Naive B cell (primary cell): ENCODE measurements at regions not wholly inside any gene's neighbourhood (a gene's known extent, or its start where the extent isn't known, plus 50 kb on each side); places are given as distances from the start of the nearest gene placed in this dataset.

Source experiments
- ATAC-seq, 2 donors: fragments of 150-1000 bp; cut with Tn5 transposase; 2 replicates each; pipeline ENCODE4 v1.10.0; 2021; ENCODE audit warnings: low read depth in 2 of 2, mild to moderate bottlenecking in 2 of 2, moderate library complexity in 2 of 2
- DNase-seq: peaks from one replicate; pipeline ENCODE4 v3.0.0; 2022
- H3K27ac Mint-ChIP-seq, 6 donors: one replicate each; pipeline ENCODE4 v1.8.0; 2020 to 2022; ENCODE audit warnings: mild to moderate bottlenecking in 6 of 6, mixed read lengths in 6 of 6, moderate library complexity in 5 of 6, inconsistent platforms in 2 of 6
- H3K27me3 Mint-ChIP-seq, 3 donors: one replicate each; pipeline ENCODE4 v1.8.0; 2021 to 2022; ENCODE audit warnings: mixed read lengths in 3 of 3, mild to moderate bottlenecking in 1 of 3
- H3K36me3 Mint-ChIP-seq, 2 donors: one replicate each; pipeline ENCODE4 v1.8.0; 2020 to 2022; ENCODE audit warnings: mixed read lengths in 2 of 2, inconsistent platforms in 1 of 2, mild to moderate bottlenecking in 1 of 2
- H3K4me1 Mint-ChIP-seq, 3 donors: one replicate each; pipeline ENCODE4 v1.8.0; 2020 to 2022; ENCODE audit warnings: mixed read lengths in 3 of 3, inconsistent platforms in 1 of 3, mild to moderate bottlenecking in 1 of 3, moderate library complexity in 1 of 3
- H3K4me3 Mint-ChIP-seq, 8 donors: one replicate each; pipeline ENCODE4 v1.8.0; 2020 to 2022; ENCODE audit warnings: mild to moderate bottlenecking in 8 of 8, mixed read lengths in 8 of 8, moderate library complexity in 8 of 8, inconsistent platforms in 2 of 8
- H3K9me3 Mint-ChIP-seq, 7 donors: one replicate each; pipeline ENCODE4 v1.8.0; 2020 to 2022; ENCODE audit warnings: mixed read lengths in 7 of 7, mild to moderate bottlenecking in 5 of 7, inconsistent platforms in 2 of 7, moderate library complexity in 1 of 7

GRCh38 chr20:37586078-37586477 lies 58.4 kb upstream of the BLCAP start:
- Mint-ChIP-seq H3K9me3 (peaks cover 4 to 32% (median 19%) of the 10 kb centered on the region in 7 donors), H3K27ac (no peak overlapping the region), H3K4me1 (no peaks in the 10 kb centered on the region), H3K4me3 (no peak overlapping the region), H3K27me3 (peaks cover 30 to 58% (median 49%) of the 10 kb centered on the region in 3 donors), H3K36me3 (peaks cover 5 to 8% of the 10 kb centered on the region in 2 donors)
- ATAC-seq (no peak), DNase-seq (no peak)

- H3K27ac Mint-ChIP-seq: no peak overlapping the region
- peaks cover 5 to 8% of the 10 kb centered on the region in 2 donors for H3K36me3 Mint-ChIP-seq
- DNase-seq: no peak
- H3K4me1 Mint-ChIP-seq: peaks cover 0 to 6% (median 3%) of the 10 kb centered on the region in 3 donors
- H3K9me3 Mint-ChIP-seq: peaks cover 4 to 32% (median 19%) of the 10 kb centered on the region in 7 donors
- peaks cover 34 to 60% (median 57%) of the 10 kb centered on the region in 3 donors for H3K27me3 Mint-ChIP-seq
- H3K4me3 Mint-ChIP-seq: no peak overlapping the region
- no peak for ATAC-seq
Observed at GRCh38 chr20:37584238-37584807, 56.6 kb upstream of the BLCAP start.

- Mint-ChIP-seq H3K27me3 (peaks cover 31 to 52% (median 50%) of the 10 kb centered on the region in 3 donors), H3K4me1 (peaks cover 13 to 22% (median 22%) of the 10 kb centered on the region in 3 donors), H3K9me3 (peaks cover 0 to 9% (median 7%) of the 10 kb centered on the region in 7 donors), H3K4me3 (peak overlapping the region in 1 of 8 donors; percentile 77), H3K36me3 (peaks cover 5 to 8% of the 10 kb centered on the region in 2 donors), H3K27ac (no peak overlapping the region)
- no peak for DNase-seq
- ATAC-seq: no peak
Observed at GRCh38 chr20:37581246-37581645, 53.6 kb upstream of the BLCAP start.

- Mint-ChIP-seq H3K9me3 (peaks cover 0 to 2% (median 0%) of the 10 kb centered on the region in 7 donors), H3K27ac (no peak overlapping the region), H3K36me3 (no peaks in the 10 kb centered on the region), H3K4me1 (peaks cover 20 to 32% (median 28%) of the 10 kb centered on the region in 3 donors), H3K27me3 (peaks cover 23 to 42% (median 40%) of the 10 kb centered on the region in 3 donors), H3K4me3 (no peak overlapping the region)
- ATAC-seq (no peak), DNase-seq (no peak)
Observed at GRCh38 chr20:37580069-37580468, 52.4 kb upstream of the BLCAP start.

GRCh38 chr20:37579106-37579505 lies 51.4 kb upstream of the BLCAP start:
- peaks cover 13 to 34% (median 33%) of the 10 kb centered on the region in 3 donors for H3K27me3 Mint-ChIP-seq
- ATAC-seq: no peak
- peaks cover 20 to 33% (median 28%) of the 10 kb centered on the region in 3 donors for H3K4me1 Mint-ChIP-seq
- no peak overlapping the region for H3K4me3 Mint-ChIP-seq
- no peak overlapping the region for H3K27ac Mint-ChIP-seq
- no peaks in the 10 kb centered on the region for H3K36me3 Mint-ChIP-seq
- peaks cover 0 to 2% (median 0%) of the 10 kb centered on the region in 7 donors for H3K9me3 Mint-ChIP-seq
- no peak for DNase-seq

GRCh38 chr20:37577981-37578380 lies 50.3 kb upstream of the BLCAP start:
- peaks cover 0 to 3% of the 10 kb centered on the region in 2 donors for H3K36me3 Mint-ChIP-seq
- H3K27ac Mint-ChIP-seq: no peak overlapping the region
- peaks cover 0 to 3% (median 0%) of the 10 kb centered on the region in 7 donors for H3K9me3 Mint-ChIP-seq
- ATAC-seq (no peak), DNase-seq (no peak)
- H3K27me3 Mint-ChIP-seq: peaks cover 10 to 37% (median 34%) of the 10 kb centered on the region in 3 donors
- H3K4me3 Mint-ChIP-seq: no peak overlapping the region
- H3K4me1 Mint-ChIP-seq: peaks cover 20 to 38% (median 28%) of the 10 kb centered on the region in 3 donors
